GM23248 (cell line): ENCODE measurements at regions not wholly inside any gene's neighbourhood (a gene's known extent, or its start where the extent isn't known, plus 50 kb on each side); places are given as distances from the start of the nearest gene placed in this dataset.
"Not testable (repeated sequence)": the region's sequence is repeated elsewhere in the genome, so short reads cannot be mapped to it uniquely, and the experiment has no call there.

Source experiments
- DNase-seq: peaks from one replicate; pipeline ENCODE4 v3.0.0-alpha.2; 2015
- H2AFZ ChIP-seq: fragments of 200-600 bp; sonication (generic); 2 replicates; pipeline ENCODE4 v1.6.1; 2016; ENCODE audit warnings: antibody characterized with exemption
- H3F3A ChIP-seq: fragments of 200-600 bp; sonication (generic); 2 replicates; pipeline ENCODE4 v1.6.1; 2016; ENCODE audit warnings: mild to moderate bottlenecking, antibody characterized with exemption, mixed run types; ENCODE audit not compliant: insufficient read depth
- H3K27ac ChIP-seq: fragments of 200-600 bp; sonication (generic); 2 replicates; pipeline ENCODE4 v1.5.1; 2016; ENCODE audit warnings: mild to moderate bottlenecking
- H3K27me3 ChIP-seq: fragments of 200-600 bp; sonication (generic); replicated peaks from 2 replicates; pipeline ENCODE4 v1.6.1; 2016; ENCODE audit warnings: mild to moderate bottlenecking; ENCODE audit not compliant: insufficient read depth
- H3K36me3 ChIP-seq: fragments of 200-600 bp; sonication (generic); 2 replicates; pipeline ENCODE4 v1.6.1; 2016; ENCODE audit warnings: low read depth, mild to moderate bottlenecking
- H3K4me1 ChIP-seq: fragments of 200-600 bp; sonication (generic); 2 replicates; pipeline ENCODE4 v1.6.1; 2016; ENCODE audit warnings: mild to moderate bottlenecking; ENCODE audit not compliant: insufficient read depth
- H3K4me2 ChIP-seq: fragments of 200-600 bp; sonication (generic); one replicate; pipeline ENCODE4 v1.6.1; 2016; ENCODE audit warnings: mild to moderate bottlenecking; ENCODE audit not compliant: unreplicated experiment
- H3K4me3 ChIP-seq: fragments of 200-600 bp; sonication (generic); 2 replicates; pipeline ENCODE4 v1.5.1; 2016; ENCODE audit warnings: mild to moderate bottlenecking
- H3K79me2 ChIP-seq: fragments of 200-600 bp; sonication (generic); 2 replicates; pipeline ENCODE4 v1.6.1; 2016; ENCODE audit warnings: mild to moderate bottlenecking; ENCODE audit not compliant: insufficient read depth
- H3K9ac ChIP-seq: fragments of 200-600 bp; sonication (generic); 2 replicates; pipeline ENCODE4 v1.6.1; 2016; ENCODE audit warnings: mild to moderate bottlenecking
- H3K9me2 ChIP-seq: fragments of 200-600 bp; sonication (generic); 2 replicates; pipeline ENCODE4 v1.6.1; 2016; ENCODE audit warnings: mixed run types, mild to moderate bottlenecking, moderate library complexity; ENCODE audit not compliant: insufficient read depth
- H3K9me3 ChIP-seq: fragments of 200-600 bp; sonication (generic); one replicate; pipeline ENCODE4 v1.6.1; 2017; ENCODE audit warnings: low read depth
- H4K20me1 ChIP-seq: fragments of 200-600 bp; sonication (generic); 2 replicates; pipeline ENCODE4 v1.6.0; 2016; ENCODE audit not compliant: insufficient read depth
- EZH2 ChIP-seq: fragments of 200-600 bp; sonication (generic); IDR thresholded peaks from 2 replicates; pipeline ENCODE4 v1.6.1; 2018; ENCODE audit warnings: antibody characterized with exemption, mild to moderate bottlenecking; ENCODE audit not compliant: insufficient read depth, poor library complexity, severe bottlenecking
- EZH2phosphoT487 ChIP-seq: fragments of 200-600 bp; sonication (generic); IDR thresholded peaks from 2 replicates; pipeline ENCODE4 v1.6.1; 2018; ENCODE audit warnings: antibody characterized with exemption, moderate library complexity, mild to moderate bottlenecking, low read depth; ENCODE audit not compliant: insufficient read depth
- WGBS, 2 experiments: methylation state at CpG; one replicate each; pipeline ENCODE4 v1.1.6; 2015 to 2017; ENCODE audit warnings: low lambda C conversion rate in 2 of 2, low coverage in 1 of 2; ENCODE audit errors: missing lambda C conversion rate in 2 of 2; 5-methylcytosine and 5-hydroxymethylcytosine counted together
- in situ Hi-C: fragments of 300-500 bp; cut with MboI; formaldehyde crosslinking; loops from 2 replicates; pipeline ENCODE4 v1.15.0; 2020

- DNase-seq, result peak; percentile 11
- no peaks in the 10 kb centered on the region for H3K9me3 ChIP-seq
- in situ Hi-C loops, result no loop called here
- no peak overlapping the region for H3K4me3 ChIP-seq
- no peaks in the 10 kb centered on the region for H3K4me1 ChIP-seq
- H3K79me2 ChIP-seq, result no peaks in the 10 kb centered on the region
- no peak overlapping the region for H3K9ac ChIP-seq
- no peak overlapping the region for H3K27ac ChIP-seq
- no peaks in the 10 kb centered on the region for H3K36me3 ChIP-seq
- no peaks in the 10 kb centered on the region for H4K20me1 ChIP-seq
- WGBS, 2 experiments, result 9 to 16% methylated on average over 3 of the region's 3 CpGs
- no peaks in the 10 kb centered on the region for H3F3A ChIP-seq
- H3K27me3 ChIP-seq, result no peaks in the 10 kb centered on the region
- H3K4me2 ChIP-seq, result no peak overlapping the region
- TF ChIP-seq EZH2 (no peak), EZH2phosphoT487 (no peak)
- no peak overlapping the region for H2AFZ ChIP-seq
- H3K9me2 ChIP-seq, result no peaks in the 10 kb centered on the region
Observed at GRCh38 chr5:27124590-27124989, 86.2 kb upstream of the CDH9 start.

DNA sequence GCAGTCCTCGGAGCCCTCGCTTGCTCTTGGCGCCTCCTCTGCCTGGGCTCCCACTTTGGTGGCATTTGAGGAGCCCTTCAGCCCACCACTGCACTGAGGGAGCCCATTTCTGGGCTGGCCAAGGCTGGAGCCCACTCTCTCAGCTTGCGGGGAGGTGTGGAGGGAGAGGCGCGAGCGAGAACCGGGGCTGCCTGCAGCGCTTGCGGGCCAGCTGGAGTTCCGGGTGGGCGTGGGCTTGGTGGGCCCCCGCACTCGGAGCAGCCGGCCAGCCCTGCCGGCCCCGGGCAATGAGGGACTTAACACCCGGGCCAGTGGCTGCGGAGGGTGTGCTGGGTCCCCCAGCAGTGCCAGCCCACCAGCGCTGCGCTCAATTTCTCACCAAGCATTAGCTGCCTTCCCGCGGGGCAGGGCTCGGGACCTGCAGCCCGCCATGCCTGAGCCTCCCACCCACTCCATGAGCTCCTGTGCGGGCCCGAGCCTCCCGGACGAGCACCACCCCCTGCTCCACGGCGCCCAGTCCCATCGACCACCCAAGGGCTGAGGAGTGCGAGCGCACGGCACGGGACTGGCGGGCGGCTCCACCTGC, 81.4 kb upstream of the CDH9 start:
- H3K9ac ChIP-seq, H3K4me1 ChIP-seq, H3F3A ChIP-seq, H4K20me1 ChIP-seq, H3K4me2 ChIP-seq, DNase-seq, H3K9me2 ChIP-seq, H3K27me3 ChIP-seq, in situ Hi-C loops, H3K4me3 ChIP-seq, H3K9me3 ChIP-seq, H3K27ac ChIP-seq, H2AFZ ChIP-seq, H3K36me3 ChIP-seq, H3K79me2 ChIP-seq: not testable (repeated sequence)
- 68 to 79% methylated on average over 20 to 31 of the region's 38 CpGs for whole genome bisulfite sequencing, 2 experiments

GRCh38 chr5:27103486-27103885, 65.1 kb upstream of the CDH9 start:
- Histone ChIP-seq H3K27me3 (no peaks in the 10 kb centered on the region), H4K20me1 (no peaks in the 10 kb centered on the region), H3K27ac (no peak overlapping the region), H3K4me1 (no peaks in the 10 kb centered on the region), H3K9me3 (no peaks in the 10 kb centered on the region), H3K9me2 (no peaks in the 10 kb centered on the region), H3K4me2 (no peak overlapping the region), H2AFZ (no peak overlapping the region), H3F3A (no peaks in the 10 kb centered on the region), H3K4me3 (no peak overlapping the region), H3K36me3 (no peaks in the 10 kb centered on the region), H3K9ac (no peak overlapping the region), H3K79me2 (no peaks in the 10 kb centered on the region)
- WGBS, 2 experiments, result 10 to 14% methylated on average over 2 of the region's 2 CpGs
- in situ Hi-C loops, result no loop called here
- TF ChIP-seq EZH2, result no peak
- DNase-seq, result no peak

- in situ Hi-C loops, H4K20me1 ChIP-seq, H3K9me2 ChIP-seq, H3K9me3 ChIP-seq, H3K4me2 ChIP-seq, DNase-seq, H3K4me1 ChIP-seq, H3K36me3 ChIP-seq, H3K27me3 ChIP-seq, H3K27ac ChIP-seq, H3F3A ChIP-seq, H3K79me2 ChIP-seq, H2AFZ ChIP-seq, H3K9ac ChIP-seq, H3K4me3 ChIP-seq: not testable (repeated sequence)
- 58 to 64% methylated on average over 16 of the region's 16 CpGs for WGBS, 2 experiments
Observed at GRCh38 chr5:27095761-27096160, 57.4 kb upstream of the CDH9 start.

DNA sequence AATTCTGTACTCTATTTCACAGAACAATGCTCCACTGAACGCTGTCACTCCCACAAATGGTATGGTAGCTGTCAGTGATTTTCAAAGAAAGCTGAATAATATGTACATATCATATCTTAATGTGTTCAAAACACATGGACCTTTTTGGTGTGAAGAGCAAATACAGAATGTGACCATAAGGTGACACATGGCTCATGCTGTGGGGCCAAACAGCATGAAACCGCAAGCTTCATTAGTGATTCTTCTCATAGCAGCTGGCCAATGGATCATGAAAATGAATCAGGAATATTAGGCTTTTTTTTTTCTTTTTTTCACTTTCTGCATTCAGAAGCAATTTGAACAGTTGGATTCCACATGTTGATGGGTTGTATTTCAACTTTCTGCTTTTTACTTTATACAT, 54.9 kb upstream of the CDH9 start:
- no peak overlapping the region for H2AFZ ChIP-seq
- TF ChIP-seq EZH2 (no peak), EZH2phosphoT487 (no peak)
- no peaks in the 10 kb centered on the region for H3K27me3 ChIP-seq
- H3K9me2 ChIP-seq, result no peaks in the 10 kb centered on the region
- no peaks in the 10 kb centered on the region for H4K20me1 ChIP-seq
- H3K4me2 ChIP-seq, result no peak overlapping the region
- no peaks in the 10 kb centered on the region for H3F3A ChIP-seq
- H3K9ac ChIP-seq, result no peak overlapping the region
- H3K27ac ChIP-seq, result no peak overlapping the region
- in situ Hi-C loops, result no loop called here
- H3K9me3 ChIP-seq, result no peaks in the 10 kb centered on the region
- no peaks in the 10 kb centered on the region for H3K79me2 ChIP-seq
- no peak for DNase-seq
- WGBS, 2 experiments, result 11 to 17% methylated on average over 2 of the region's 2 CpGs
- H3K4me3 ChIP-seq, result no peak overlapping the region
- H3K4me1 ChIP-seq, result no peaks in the 10 kb centered on the region
- no peaks in the 10 kb centered on the region for H3K36me3 ChIP-seq
